Gastrocnemius medialis (tissue), 4 donors: ENCODE measurements at regions not wholly inside any gene's neighbourhood (a gene's known extent, or its start where the extent isn't known, plus 50 kb on each side); places are given as distances from the start of the nearest gene placed in this dataset.

Source experiments
- POLR2A ChIP-seq, 2 donors: fragments of 450-650 bp; IDR thresholded peaks; one replicate each; pipeline ENCODE4 v1.6.1; 2017; ENCODE audit warnings: antibody characterized with exemption in 2 of 2, mild to moderate bottlenecking in 2 of 2, moderate library complexity in 2 of 2
- TF ChIP-seq, protein P1 (sequence below), 5 experiments: fragments of 450-650 bp in 3 of 5; fragments of 200-600 bp in 2 of 5; sonication (generic) in 2 of 5; IDR thresholded peaks in 4 of 5; conservative IDR thresholded peaks in 1 of 5; 1 replicate in 4 of 5; 2 replicates in 1 of 5; pipeline ENCODE4 v1.5.1; 2016 to 2019; ENCODE audit warnings: antibody characterized with exemption in 5 of 5, mild to moderate bottlenecking in 3 of 5, moderate library complexity in 3 of 5

DNA sequence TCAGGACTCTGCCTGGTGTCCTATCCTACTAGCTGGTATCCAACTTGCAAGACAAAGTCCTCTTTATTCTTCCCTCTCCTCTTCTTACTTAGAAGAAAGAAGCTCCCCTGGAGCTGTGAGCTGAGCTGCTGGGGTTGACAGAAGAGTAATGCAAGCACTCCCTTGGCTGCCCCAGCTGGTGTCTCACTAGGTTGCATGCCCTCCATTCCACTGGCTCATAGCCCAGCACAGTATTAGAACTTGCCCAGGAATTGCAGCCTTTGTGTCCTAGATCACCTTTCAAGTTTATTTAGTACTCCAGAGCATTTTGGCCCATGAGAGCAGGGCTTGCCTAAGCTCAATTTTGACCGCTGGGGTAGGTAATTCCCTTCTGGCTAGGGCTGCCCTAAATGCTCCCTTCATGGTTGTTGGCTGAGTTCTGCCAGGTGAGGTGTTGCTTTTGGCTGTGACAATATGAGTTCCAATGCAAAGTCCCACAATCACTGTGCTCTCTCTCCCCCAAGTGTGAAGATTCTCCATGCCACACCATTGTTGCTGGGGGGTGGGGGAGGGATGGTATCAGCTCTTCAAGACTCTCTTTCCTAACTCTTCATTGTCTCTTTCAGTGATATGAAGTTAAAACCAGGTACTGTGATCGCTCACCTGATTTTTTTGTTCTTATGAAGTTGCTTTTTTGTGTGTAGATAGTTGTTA, 317.4 kb upstream of the DDHD1 start:
- TF ChIP-seq, protein P1, sequence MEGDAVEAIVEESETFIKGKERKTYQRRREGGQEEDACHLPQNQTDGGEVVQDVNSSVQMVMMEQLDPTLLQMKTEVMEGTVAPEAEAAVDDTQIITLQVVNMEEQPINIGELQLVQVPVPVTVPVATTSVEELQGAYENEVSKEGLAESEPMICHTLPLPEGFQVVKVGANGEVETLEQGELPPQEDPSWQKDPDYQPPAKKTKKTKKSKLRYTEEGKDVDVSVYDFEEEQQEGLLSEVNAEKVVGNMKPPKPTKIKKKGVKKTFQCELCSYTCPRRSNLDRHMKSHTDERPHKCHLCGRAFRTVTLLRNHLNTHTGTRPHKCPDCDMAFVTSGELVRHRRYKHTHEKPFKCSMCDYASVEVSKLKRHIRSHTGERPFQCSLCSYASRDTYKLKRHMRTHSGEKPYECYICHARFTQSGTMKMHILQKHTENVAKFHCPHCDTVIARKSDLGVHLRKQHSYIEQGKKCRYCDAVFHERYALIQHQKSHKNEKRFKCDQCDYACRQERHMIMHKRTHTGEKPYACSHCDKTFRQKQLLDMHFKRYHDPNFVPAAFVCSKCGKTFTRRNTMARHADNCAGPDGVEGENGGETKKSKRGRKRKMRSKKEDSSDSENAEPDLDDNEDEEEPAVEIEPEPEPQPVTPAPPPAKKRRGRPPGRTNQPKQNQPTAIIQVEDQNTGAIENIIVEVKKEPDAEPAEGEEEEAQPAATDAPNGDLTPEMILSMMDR (IDR thresholded peaks at IDR 0.05 in 4 of 5, conservative IDR thresholded peaks at IDR 0.05 in 1 of 5) = no peak
- TF ChIP-seq POLR2A (IDR thresholded peaks at IDR 0.05) = no peak
